Thyroid gland (tissue), 4 donors: ENCODE measurements at regions not wholly inside any gene's neighbourhood (a gene's known extent, or its start where the extent isn't known, plus 50 kb on each side); places are given as distances from the start of the nearest gene placed in this dataset.

Experiments
- CTCF ChIP-seq, 6 experiments: fragments of 200-600 bp in 3 of 6; fragments of 450-650 bp in 3 of 6; sonication (generic) in 3 of 6; IDR thresholded peaks; one replicate each; pipeline ENCODE4 v1.5.1; 2016 to 2019; ENCODE audit warnings: antibody characterized with exemption in 6 of 6, mild to moderate bottlenecking in 2 of 6, inconsistent platforms in 1 of 6, moderate library complexity in 1 of 6
- POLR2A ChIP-seq, 2 donors: fragments of 450-650 bp; IDR thresholded peaks; one replicate each; pipeline ENCODE4 v1.6.1; 2017; ENCODE audit warnings: antibody characterized with exemption in 2 of 2, mild to moderate bottlenecking in 2 of 2, moderate library complexity in 1 of 2

- TF ChIP-seq CTCF (IDR thresholded peaks at IDR 0.05) (no peak), POLR2A (IDR thresholded peaks at IDR 0.05) (no peak)
These were observed 329.8 kb upstream of the LRRC3B start for GRCh38 chr3:26292780-26293179.
